GM12878 (cell line): ENCODE measurements at regions not wholly inside any gene's neighbourhood (a gene's known extent, or its start where the extent isn't known, plus 50 kb on each side); places are given as distances from the start of the nearest gene placed in this dataset.

Source experiments
- ATAC-seq: fragments of 200-7000 bp; cut with Tn5 transposase; 3 replicates; pipeline ENCODE4 v1.9.1; 2020; ENCODE audit warnings: mild to moderate bottlenecking, moderate library complexity
- BruUV-seq: library from RNA; stranded (reverse); fragments of 400-500 nt; replicated peaks from 2 replicates; lab custom pipeline; 2021; lab: Mats Ljungman, UMichigan
- CTCF ChIA-PET: fragments of 300-600 bp; sonication (Branson Sonifier 250); formaldehyde crosslinking; extraction: SDS; loops from one replicate; lab custom pipeline; 2021; ENCODE audit warnings: inconsistent platforms; lab: Yijun Ruan, JAX
- POLR2A ChIA-PET: fragments of 350-600 bp; formaldehyde crosslinking; extraction: SDS; loops from one replicate; lab custom pipeline; 2021; ENCODE audit warnings: inconsistent platforms; lab: Charles Lee
- RAD21 ChIA-PET: fragments of 300-600 bp; sonication (Branson Sonifier 250); formaldehyde crosslinking; loops from one replicate; lab custom pipeline; 2023; ENCODE audit warnings: antibody characterized with exemption; ENCODE audit not compliant: unreplicated experiment; lab: Charles Lee
- SMC1A ChIA-PET: fragments of 300-600 bp; sonication (Branson Sonifier 250); formaldehyde crosslinking; loops from one replicate; lab custom pipeline; 2023; ENCODE audit not compliant: unreplicated experiment, uncharacterized antibody; lab: Charles Lee
- DNase-seq: peaks from one replicate; pipeline ENCODE4 v3.0.0-alpha.2; 2011; ENCODE audit warnings: low read depth, low spot score
- FAIRE-seq: peaks from 3 replicates; lab custom pipeline; 2011; peaks lifted over from hg19 to GRCh38; lab: Jason Lieb, UNC
- H2AFZ ChIP-seq: 2 replicates; pipeline ENCODE4 v1.6.0; 2011; ENCODE audit warnings: low read depth, low read length, control low read depth; ENCODE audit not compliant: control insufficient read depth
- H3K27ac ChIP-seq: 2 replicates; pipeline ENCODE4 v1.5.1; 2011; ENCODE audit warnings: control low read depth; ENCODE audit not compliant: control insufficient read depth, insufficient read depth
- H3K27me3 ChIP-seq, 2 experiments: replicated peaks in 1 of 2; 2 replicates each; pipeline versions ENCODE4 v1.6.0 to v1.6.1; 2011; ENCODE audit warnings: low read length in 1 of 2; ENCODE audit not compliant: control insufficient read depth in 2 of 2, insufficient read depth in 2 of 2
- H3K36me3 ChIP-seq, 2 experiments: 2 replicates each; pipeline ENCODE4 v1.5.1; 2011; ENCODE audit warnings: low read length in 1 of 2; ENCODE audit not compliant: control insufficient read depth in 2 of 2, insufficient read depth in 2 of 2
- H3K4me1 ChIP-seq: 2 replicates; pipeline ENCODE4 v1.6.1; 2011; ENCODE audit warnings: mild to moderate bottlenecking, low read length, moderate library complexity, mixed read lengths; ENCODE audit not compliant: control insufficient read depth, insufficient read depth
- H3K4me2 ChIP-seq: 2 replicates; pipeline ENCODE4 v1.6.0; 2011; ENCODE audit warnings: control low read depth; ENCODE audit not compliant: control insufficient read depth, insufficient read depth
- H3K4me3 ChIP-seq: fragments of 200-600 bp; sonication (generic); 2 replicates; pipeline ENCODE4 v1.5.1; 2016
- H3K79me2 ChIP-seq: 2 replicates; pipeline ENCODE4 v1.6.0; 2011; ENCODE audit warnings: low read length; ENCODE audit not compliant: control insufficient read depth, insufficient read depth
- H3K9ac ChIP-seq: 2 replicates; pipeline ENCODE4 v1.8.0; 2011; ENCODE audit warnings: low read length, control low read depth, mixed read lengths; ENCODE audit not compliant: control insufficient read depth, insufficient read depth
- H3K9me3 ChIP-seq: replicated peaks from 3 replicates; pipeline ENCODE4 v1.5.1; 2011; ENCODE audit warnings: mild to moderate bottlenecking, low read length; ENCODE audit not compliant: control insufficient read depth, insufficient read depth
- H4K20me1 ChIP-seq: 2 replicates; pipeline ENCODE4 v1.6.0; 2011; ENCODE audit not compliant: control insufficient read depth, insufficient read depth
- CEBPB ChIP-seq, 2 experiments: fragments of 150-350 bp in 1 of 2; IDR thresholded peaks; 2 replicates each; pipeline ENCODE4 v1.6.1; 2012 to 2014; ENCODE audit warnings: low read depth in 2 of 2, low read length in 2 of 2, borderline replicate concordance in 1 of 2, inconsistent platforms in 1 of 2
- PRDM15 ChIP-seq: fragments of 450-650 bp; formaldehyde crosslinking; IDR thresholded peaks from 2 replicates; pipeline ENCODE4 v1.4.0; 2020; ENCODE audit warnings: mild to moderate bottlenecking, moderate library complexity
- RAD51 ChIP-seq: fragments of 450-650 bp; IDR thresholded peaks from 2 replicates; pipeline ENCODE4 v1.6.1; 2016; ENCODE audit warnings: moderate library complexity, mild to moderate bottlenecking, inconsistent platforms
- RCOR1 ChIP-seq: conservative IDR thresholded peaks from 2 replicates; pipeline ENCODE4 v1.6.1; 2012; ENCODE audit warnings: low read depth, low read length, improper control_type of control experiment
- RELA ChIP-seq: fragments of 450-650 bp; IDR thresholded peaks from 2 replicates; pipeline ENCODE4 v1.8.0; 2014; ENCODE audit warnings: borderline replicate concordance; ENCODE audit not compliant: partially characterized antibody
- SUPT20H ChIP-seq: IDR thresholded peaks from 2 replicates; pipeline ENCODE4 v1.6.1; 2011; ENCODE audit warnings: low read depth, mild to moderate bottlenecking, low read length, moderate library complexity, borderline replicate concordance; ENCODE audit not compliant: control insufficient read depth
- ZBED1 ChIP-seq: IDR thresholded peaks from 2 replicates; pipeline ENCODE4 v1.6.1; 2016; ENCODE audit warnings: borderline replicate concordance
- ZNF384 ChIP-seq: IDR thresholded peaks from 2 replicates; pipeline ENCODE4 v1.6.1; 2012; ENCODE audit warnings: low read depth, mild to moderate bottlenecking, low read length, improper control_type of control experiment, borderline replicate concordance
- WGBS: methylation state at CpG from one replicate; pipeline ENCODE4 v1.1.6; 2016; ENCODE audit warnings: low lambda C conversion rate; ENCODE audit not compliant: insufficient replicate concordance, insufficient coverage; ENCODE audit errors: missing lambda C conversion rate; 5-methylcytosine and 5-hydroxymethylcytosine counted together
- in situ Hi-C: fragments of 300-500 bp; cut with MboI; formaldehyde crosslinking; loops from 9 replicates; pipeline ENCODE4 v1.14.3; 2018; ENCODE audit warnings: mixed read lengths
- intact Hi-C: fragments of 100-400 bp; cut with micrococcal nuclease; formaldehyde crosslinking; loops from one replicate; pipeline ENCODE4 v1.14.2; 2022; ENCODE audit not compliant: unreplicated experiment
- TF ChIP-seq, protein P1 (sequence below): fragments of 450-650 bp; IDR thresholded peaks from 2 replicates; pipeline ENCODE4 v1.6.1; 2017; ENCODE audit warnings: mild to moderate bottlenecking, moderate library complexity

- Histone ChIP-seq H2AFZ (no peak overlapping the region), H3K79me2 (no peaks in the 10 kb centered on the region), H3K4me2 (no peak overlapping the region), H3K36me3 (no peaks in the 10 kb centered on the region)
- BruUV-seq = no TSS peak
- intact Hi-C loops = no loop called here
- 23% methylated on average over 8 of the region's 8 CpGs for WGBS
- in situ Hi-C loops = no loop called here
- FAIRE-seq = no peak
- TF ChIP-seq RCOR1 (no peak), CEBPB (IDR thresholded peaks at IDR 0.05; ENCODE audit: borderline replicate concordance in 1 of 2, low read depth in 2 of 2, low read length in 2 of 2) (no peak), ZNF384 (no peak), SUPT20H (no peak), PRDM15 (CRISPR knock-in tag) (no peak), RELA (no peak), RAD51 (no peak), ZBED1 (no peak)
- TF ChIP-seq, protein P1, sequence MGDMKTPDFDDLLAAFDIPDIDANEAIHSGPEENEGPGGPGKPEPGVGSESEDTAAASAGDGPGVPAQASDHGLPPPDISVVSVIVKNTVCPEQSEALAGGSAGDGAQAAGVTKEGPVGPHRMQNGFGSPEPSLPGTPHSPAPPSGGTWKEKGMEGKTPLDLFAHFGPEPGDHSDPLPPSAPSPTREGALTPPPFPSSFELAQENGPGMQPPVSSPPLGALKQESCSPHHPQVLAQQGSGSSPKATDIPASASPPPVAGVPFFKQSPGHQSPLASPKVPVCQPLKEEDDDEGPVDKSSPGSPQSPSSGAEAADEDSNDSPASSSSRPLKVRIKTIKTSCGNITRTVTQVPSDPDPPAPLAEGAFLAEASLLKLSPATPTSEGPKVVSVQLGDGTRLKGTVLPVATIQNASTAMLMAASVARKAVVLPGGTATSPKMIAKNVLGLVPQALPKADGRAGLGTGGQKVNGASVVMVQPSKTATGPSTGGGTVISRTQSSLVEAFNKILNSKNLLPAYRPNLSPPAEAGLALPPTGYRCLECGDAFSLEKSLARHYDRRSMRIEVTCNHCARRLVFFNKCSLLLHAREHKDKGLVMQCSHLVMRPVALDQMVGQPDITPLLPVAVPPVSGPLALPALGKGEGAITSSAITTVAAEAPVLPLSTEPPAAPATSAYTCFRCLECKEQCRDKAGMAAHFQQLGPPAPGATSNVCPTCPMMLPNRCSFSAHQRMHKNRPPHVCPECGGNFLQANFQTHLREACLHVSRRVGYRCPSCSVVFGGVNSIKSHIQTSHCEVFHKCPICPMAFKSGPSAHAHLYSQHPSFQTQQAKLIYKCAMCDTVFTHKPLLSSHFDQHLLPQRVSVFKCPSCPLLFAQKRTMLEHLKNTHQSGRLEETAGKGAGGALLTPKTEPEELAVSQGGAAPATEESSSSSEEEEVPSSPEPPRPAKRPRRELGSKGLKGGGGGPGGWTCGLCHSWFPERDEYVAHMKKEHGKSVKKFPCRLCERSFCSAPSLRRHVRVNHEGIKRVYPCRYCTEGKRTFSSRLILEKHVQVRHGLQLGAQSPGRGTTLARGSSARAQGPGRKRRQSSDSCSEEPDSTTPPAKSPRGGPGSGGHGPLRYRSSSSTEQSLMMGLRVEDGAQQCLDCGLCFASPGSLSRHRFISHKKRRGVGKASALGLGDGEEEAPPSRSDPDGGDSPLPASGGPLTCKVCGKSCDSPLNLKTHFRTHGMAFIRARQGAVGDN = no peak
- TF ChIP-seq, all 136 proteins: peak for 0
- H3K9ac ChIP-seq = no peak overlapping the region
- ChIA-PET RAD21 (no interaction called here), SMC1A (no interaction called here), POLR2A (no interaction called here), CTCF (interaction anchor here (0.6 kb wide), 1 partner anchor 401 kb away, joined by 3 read pairs; no protein-coding TSS in a partner anchor)
- no peaks in the 10 kb centered on the region for H4K20me1 ChIP-seq
- H3K4me1 ChIP-seq = no peaks in the 10 kb centered on the region
- DNase-seq (no peak), ATAC-seq (no peak)
- no peaks in the 10 kb centered on the region for H3K27me3 ChIP-seq
- no peaks in the 10 kb centered on the region; the same call in 2 of the 3 replicates for H3K9me3 ChIP-seq
- no peak overlapping the region for H3K27ac ChIP-seq
- H3K4me3 ChIP-seq = no peak overlapping the region
Observed at GRCh38 chr14:98947911-98948595, 323.9 kb downstream of the BCL11B start.
